Naive thymus-derived CD4-positive, alpha-beta T cell (primary cell): ENCODE measurements at regions not wholly inside any gene's neighbourhood (a gene's known extent, or its start where the extent isn't known, plus 50 kb on each side); places are given as distances from the start of the nearest gene placed in this dataset.

Source experiments
- ATAC-seq: fragments of 150-1000 bp; cut with Tn5 transposase; 2 replicates; pipeline ENCODE4 v1.10.0; 2021; ENCODE audit warnings: mild to moderate bottlenecking, moderate library complexity
- CTCF ChIA-PET: fragments of 350-600 bp; sonication (Branson Sonifier 250); formaldehyde crosslinking; loops from one replicate; lab custom pipeline; 2021; ENCODE audit warnings: antibody characterized with exemption; lab: Charles Lee
- POLR2A ChIA-PET: fragments of 350-600 bp; sonication (Branson Sonifier 250); formaldehyde crosslinking; loops from one replicate; lab custom pipeline; 2021; ENCODE audit warnings: antibody characterized with exemption, inconsistent platforms; lab: Charles Lee
- DNase-seq, 9 donors: peaks; one replicate each; pipeline versions ENCODE4 v3.0.0 to v3.0.0-alpha.2; 2020 to 2022; ENCODE audit warnings: mixed read lengths in 1 of 9
- H3K27ac ChIP-seq: one replicate; pipeline ENCODE4 v1.7.0; 2013; ENCODE audit warnings: mild to moderate bottlenecking, low read depth, low read length, moderate library complexity
- H3K27me3 ChIP-seq, 2 donors: one replicate each; pipeline ENCODE4 v1.7.0; 2013; ENCODE audit warnings: low read length in 2 of 2, mild to moderate bottlenecking in 2 of 2, moderate library complexity in 2 of 2; ENCODE audit not compliant: control insufficient read depth in 2 of 2, insufficient read depth in 2 of 2
- H3K36me3 ChIP-seq, 3 experiments: 1 replicate in 2 of 3; 2 replicates in 1 of 3; pipeline ENCODE4 v1.7.0; 2013; ENCODE audit warnings: low read length in 3 of 3, mild to moderate bottlenecking in 3 of 3, moderate library complexity in 1 of 3; ENCODE audit not compliant: insufficient read depth in 3 of 3, control insufficient read depth in 2 of 3
- H3K4me1 ChIP-seq, 2 donors: one replicate each; pipeline ENCODE4 v1.7.0; 2013; ENCODE audit warnings: low read length in 2 of 2, mild to moderate bottlenecking in 2 of 2, moderate library complexity in 1 of 2; ENCODE audit not compliant: control insufficient read depth in 2 of 2, insufficient read depth in 2 of 2
- H3K4me3 ChIP-seq: 2 replicates; pipeline ENCODE4 v1.7.0; 2013; ENCODE audit warnings: mild to moderate bottlenecking, low read length
- H3K9me3 ChIP-seq, 3 experiments: 1 replicate in 2 of 3; 2 replicates in 1 of 3; pipeline ENCODE4 v1.7.0; 2013; ENCODE audit warnings: low read length in 3 of 3; ENCODE audit not compliant: control insufficient read depth in 2 of 3
- H3K27ac Mint-ChIP-seq, 9 donors: one replicate each; pipeline ENCODE4 v1.8.0; 2020 to 2022; ENCODE audit warnings: mixed read lengths in 9 of 9, mild to moderate bottlenecking in 8 of 9, moderate library complexity in 5 of 9, inconsistent platforms in 2 of 9
- H3K27me3 Mint-ChIP-seq, 5 donors: one replicate each; pipeline ENCODE4 v1.8.0; 2021 to 2022; ENCODE audit warnings: mixed read lengths in 5 of 5, mild to moderate bottlenecking in 1 of 5
- H3K36me3 Mint-ChIP-seq, 5 donors: one replicate each; pipeline ENCODE4 v1.8.0; 2020 to 2022; ENCODE audit warnings: mixed read lengths in 5 of 5, mild to moderate bottlenecking in 3 of 5, inconsistent platforms in 1 of 5
- H3K4me1 Mint-ChIP-seq, 7 donors: one replicate each; pipeline ENCODE4 v1.8.0; 2020 to 2022; ENCODE audit warnings: mixed read lengths in 7 of 7, mild to moderate bottlenecking in 3 of 7, inconsistent platforms in 1 of 7
- H3K4me3 Mint-ChIP-seq, 10 donors: one replicate each; pipeline ENCODE4 v1.8.0; 2020 to 2022; ENCODE audit warnings: mild to moderate bottlenecking in 10 of 10, mixed read lengths in 10 of 10, moderate library complexity in 6 of 10, inconsistent platforms in 2 of 10
- H3K9me3 Mint-ChIP-seq, 11 donors: one replicate each; pipeline ENCODE4 v1.8.0; 2020 to 2022; ENCODE audit warnings: mixed read lengths in 11 of 11, mild to moderate bottlenecking in 4 of 11, inconsistent platforms in 1 of 11, moderate library complexity in 1 of 11
- intact Hi-C, 2 donors: fragments of 100-400 bp; cut with micrococcal nuclease; formaldehyde crosslinking; loops; one replicate each; pipeline ENCODE4 v1.15.1; 2023

DNA sequence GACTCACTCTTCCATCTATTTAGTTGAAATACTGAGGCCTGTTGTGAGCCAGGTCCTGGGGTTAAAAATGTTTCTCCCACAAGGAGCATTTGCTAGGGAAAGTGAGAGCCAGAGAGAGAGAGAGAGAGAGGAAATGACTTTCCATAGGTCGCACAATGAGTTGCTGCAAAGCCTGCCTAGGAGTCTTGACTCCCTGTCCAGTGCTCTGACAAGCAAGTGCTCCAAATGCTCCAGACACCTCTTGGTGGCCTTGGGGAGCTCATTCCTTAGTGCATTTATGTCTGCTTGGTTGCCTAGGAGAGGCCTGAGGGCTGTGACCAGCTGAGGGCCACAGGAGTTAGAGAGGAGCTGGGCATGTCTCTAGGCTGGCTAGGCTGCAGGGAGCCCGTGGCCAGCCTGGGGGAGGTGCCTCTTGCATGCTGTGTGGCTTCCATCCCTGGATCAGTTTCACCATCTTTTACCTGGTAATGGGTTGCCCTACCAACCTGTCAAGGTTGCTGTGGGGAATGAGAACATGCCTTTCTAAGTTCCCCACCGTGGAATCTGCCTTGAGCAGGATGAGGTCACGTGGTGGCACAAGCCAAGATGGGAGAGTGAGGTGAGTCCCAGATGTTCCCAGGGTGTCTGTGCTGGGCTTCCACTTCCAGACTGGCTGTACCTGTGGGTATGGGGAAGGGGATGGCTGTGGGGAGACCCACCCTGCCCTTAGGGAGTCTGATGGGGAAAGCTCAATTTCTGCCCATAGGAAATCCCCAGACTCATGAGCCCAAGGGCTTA is 105.0 kb downstream of the VEGFA start:
- no peaks in the 10 kb centered on the region for H3K4me1 ChIP-seq
- Mint-ChIP-seq H3K4me1 (no peaks in the 10 kb centered on the region), H3K4me3 (no peak overlapping the region), H3K27me3 (peaks cover 0 to 7% (median 0%) of the 10 kb centered on the region in 5 donors), H3K9me3 (no peaks in the 10 kb centered on the region), H3K27ac (no peak overlapping the region), H3K36me3 (no peaks in the 10 kb centered on the region)
- no peak overlapping the region for H3K4me3 ChIP-seq
- ChIA-PET CTCF (no interaction called here), POLR2A (no interaction called here)
- H3K9me3 ChIP-seq, result no peaks in the 10 kb centered on the region
- DNase-seq, result no peak
- no peak overlapping the region for H3K27ac ChIP-seq
- intact Hi-C loops, result no loop called here
- H3K36me3 ChIP-seq, result no peaks in the 10 kb centered on the region
- H3K27me3 ChIP-seq, result no peaks in the 10 kb centered on the region
- no peak for ATAC-seq

- no peak overlapping the region for H3K4me3 ChIP-seq
- ChIA-PET CTCF (no interaction called here), POLR2A (no interaction called here)
- intact Hi-C loops, result no loop called here
- no peaks in the 10 kb centered on the region for H3K36me3 Mint-ChIP-seq
- no peaks in the 10 kb centered on the region for H3K9me3 Mint-ChIP-seq
- no peak overlapping the region for H3K27ac Mint-ChIP-seq
- H3K4me1 ChIP-seq, result no peaks in the 10 kb centered on the region
- DNase-seq (no peak), ATAC-seq (no peak)
- H3K36me3 ChIP-seq, result no peaks in the 10 kb centered on the region
- no peak overlapping the region for H3K27ac ChIP-seq
- no peaks in the 10 kb centered on the region for H3K9me3 ChIP-seq
- H3K4me3 Mint-ChIP-seq, result no peak overlapping the region
- no peaks in the 10 kb centered on the region for H3K4me1 Mint-ChIP-seq
- H3K27me3 ChIP-seq, result no peaks in the 10 kb centered on the region
- peaks cover 0 to 7% (median 0%) of the 10 kb centered on the region in 5 donors for H3K27me3 Mint-ChIP-seq
These were observed 104.0 kb downstream of the VEGFA start for GRCh38 chr6:43873806-43874714.

GRCh38 chr6:43871933-43872332 is 101.9 kb downstream of the VEGFA start:
- Mint-ChIP-seq H3K27ac (no peak overlapping the region), H3K4me1 (no peaks in the 10 kb centered on the region)
- POLR2A ChIA-PET, result no interaction called here

GRCh38 chr6:43871284-43871683 is 101.3 kb downstream of the VEGFA start:
- intact Hi-C loops, result no loop called here
- Mint-ChIP-seq H3K27ac (no peak overlapping the region), H3K4me3 (no peak overlapping the region), H3K36me3 (no peaks in the 10 kb centered on the region), H3K27me3 (peaks cover 0 to 7% (median 0%) of the 10 kb centered on the region in 5 donors), H3K9me3 (no peaks in the 10 kb centered on the region), H3K4me1 (no peaks in the 10 kb centered on the region)
- DNase-seq (no peak), ATAC-seq (no peak)
- Histone ChIP-seq H3K27me3 (no peaks in the 10 kb centered on the region), H3K36me3 (no peaks in the 10 kb centered on the region), H3K4me1 (no peaks in the 10 kb centered on the region), H3K9me3 (no peaks in the 10 kb centered on the region), H3K4me3 (no peak overlapping the region), H3K27ac (no peak overlapping the region)
- ChIA-PET POLR2A (no interaction called here), CTCF (no interaction called here)

More at GRCh38 chr6:43871933-43872332, 101.9 kb downstream of the VEGFA start:
- ATAC-seq (no peak), DNase-seq (no peak)
- no peaks in the 10 kb centered on the region for H3K4me1 ChIP-seq
- no peaks in the 10 kb centered on the region for H3K9me3 ChIP-seq
- intact Hi-C loops, result no loop called here
- CTCF ChIA-PET, result no interaction called here
- no peak overlapping the region for H3K4me3 Mint-ChIP-seq
- H3K36me3 Mint-ChIP-seq, result no peaks in the 10 kb centered on the region
- no peak overlapping the region for H3K4me3 ChIP-seq
- no peaks in the 10 kb centered on the region for H3K36me3 ChIP-seq
- no peaks in the 10 kb centered on the region for H3K9me3 Mint-ChIP-seq
- no peak overlapping the region for H3K27ac ChIP-seq
- no peaks in the 10 kb centered on the region for H3K27me3 ChIP-seq
- H3K27me3 Mint-ChIP-seq, result peaks cover 0 to 7% (median 0%) of the 10 kb centered on the region in 5 donors

DNA sequence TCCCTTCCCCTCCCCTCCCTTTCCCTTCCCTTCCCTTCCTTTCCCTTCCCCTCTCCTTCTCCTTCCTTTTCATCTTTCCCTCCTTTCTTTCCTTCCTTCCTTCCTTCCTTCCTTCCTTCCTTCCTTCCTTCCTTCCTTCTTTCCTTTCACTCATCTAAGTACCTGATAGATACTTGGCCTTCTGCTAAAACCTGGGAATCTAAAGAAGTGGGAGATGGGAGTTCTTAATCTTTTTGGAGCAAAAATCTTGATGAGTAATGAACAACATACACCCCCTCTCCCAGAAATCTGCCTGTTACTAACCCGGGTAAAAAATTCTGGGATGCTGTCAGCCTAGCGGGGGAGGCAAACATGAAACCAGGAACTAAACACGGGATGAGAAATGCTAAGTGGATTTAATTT is 100.7 kb downstream of the VEGFA start:
- intact Hi-C loops, result no loop called here
- CTCF ChIA-PET, result no interaction called here

GRCh38 chr6:43869792-43870659 is 100.0 kb downstream of the VEGFA start:
- H3K9me3 Mint-ChIP-seq, result peaks cover 0 to 1% (median 0%) of the 10 kb centered on the region in 11 donors
- POLR2A ChIA-PET, result no interaction called here
- intact Hi-C loops, result no loop called here

More for the DNA sequence above, 100.7 kb downstream of the VEGFA start:
- Histone ChIP-seq H3K36me3 (no peaks in the 10 kb centered on the region), H3K4me3 (no peak overlapping the region), H3K27ac (no peak overlapping the region), H3K4me1 (no peaks in the 10 kb centered on the region), H3K27me3 (no peaks in the 10 kb centered on the region), H3K9me3 (no peaks in the 10 kb centered on the region)
- H3K27ac Mint-ChIP-seq, result peak overlapping the region in 1 of 9 donors; percentile 13
- peaks cover 0 to 1% (median 0%) of the 10 kb centered on the region in 11 donors for H3K9me3 Mint-ChIP-seq
- H3K4me1 Mint-ChIP-seq, result no peaks in the 10 kb centered on the region
- POLR2A ChIA-PET, result no interaction called here
- no peak overlapping the region for H3K4me3 Mint-ChIP-seq
- DNase-seq (no peak), ATAC-seq (no peak)
- H3K36me3 Mint-ChIP-seq, result no peaks in the 10 kb centered on the region
- H3K27me3 Mint-ChIP-seq, result peaks cover 0 to 12% (median 0%) of the 10 kb centered on the region in 5 donors

More at GRCh38 chr6:43869792-43870659, 100.0 kb downstream of the VEGFA start:
- Histone ChIP-seq H3K9me3 (no peaks in the 10 kb centered on the region), H3K4me3 (no peak overlapping the region), H3K36me3 (no peaks in the 10 kb centered on the region), H3K27me3 (no peaks in the 10 kb centered on the region), H3K4me1 (no peaks in the 10 kb centered on the region), H3K27ac (no peak overlapping the region)
- peak overlapping the region in 1 of 9 donors; percentile 13 for H3K27ac Mint-ChIP-seq
- CTCF ChIA-PET, result no interaction called here
- H3K4me1 Mint-ChIP-seq, result no peaks in the 10 kb centered on the region
- H3K36me3 Mint-ChIP-seq, result no peaks in the 10 kb centered on the region
- H3K4me3 Mint-ChIP-seq, result no peak overlapping the region
- H3K27me3 Mint-ChIP-seq, result peaks cover 0 to 12% (median 0%) of the 10 kb centered on the region in 5 donors
- no peak for DNase-seq
- ATAC-seq, result no peak
